ENCODE measurements at regions not wholly inside any gene's neighbourhood (a gene's known extent, or its start where the extent isn't known, plus 50 kb on each side); places are given as distances from the start of the nearest gene placed in this dataset.
"Not testable (repeated sequence)": the region's sequence is repeated elsewhere in the genome, so short reads cannot be mapped to it uniquely, and the experiment has no call there.

- DNase-seq: no peak
Observed at GRCh38 chr4:64715741-64716140, 306.5 kb upstream of the TECRL start.

GRCh38 chr4:64713256-64713840 is 304.1 kb upstream of the TECRL start:
- DNase-seq: peak; percentile 23

GRCh38 chr4:64712590-64712989 is 303.3 kb upstream of the TECRL start:
- DNase-seq: no peak

GRCh38 chr4:64705989-64706388 is 296.7 kb upstream of the TECRL start:
- DNase-seq: no peak

GRCh38 chr4:64698171-64698570 is 288.9 kb upstream of the TECRL start:
- no peak for DNase-seq

GRCh38 chr4:64682946-64683345 is 273.7 kb upstream of the TECRL start:
- DNase-seq: no peak

- DNase-seq: no peak
Observed at GRCh38 chr4:64682481-64682880, 273.2 kb upstream of the TECRL start.

- DNase-seq: not testable (repeated sequence)
Observed at GRCh38 chr4:64673121-64673520, 263.9 kb upstream of the TECRL start.

GRCh38 chr4:64670647-64671046 is 261.4 kb upstream of the TECRL start:
- DNase-seq: no peak

GRCh38 chr4:64643841-64644240 is 234.6 kb upstream of the TECRL start:
- DNase-seq: no peak

GRCh38 chr4:64642936-64643335 is 233.7 kb upstream of the TECRL start:
- no peak for DNase-seq

GRCh38 chr4:64640402-64640801 is 231.2 kb upstream of the TECRL start:
- DNase-seq: not testable (repeated sequence)

GRCh38 chr4:64625438-64625837 is 216.2 kb upstream of the TECRL start:
- no peak for DNase-seq

- DNase-seq: no peak
Observed at GRCh38 chr4:64617800-64618199, 208.6 kb upstream of the TECRL start.

- no peak for DNase-seq
Observed at GRCh38 chr4:64614276-64614675, 205.0 kb upstream of the TECRL start.

- DNase-seq: no peak
Observed at GRCh38 chr4:64613046-64613445, 203.8 kb upstream of the TECRL start.

GRCh38 chr4:64598066-64598465 is 188.8 kb upstream of the TECRL start:
- DNase-seq: no peak

GRCh38 chr4:64594723-64595122 is 185.5 kb upstream of the TECRL start:
- DNase-seq: no peak

GRCh38 chr4:64588507-64588906 is 179.3 kb upstream of the TECRL start:
- DNase-seq: no peak

GRCh38 chr4:64584981-64585557 is 175.8 kb upstream of the TECRL start:
- peak; percentile 37 for DNase-seq

GRCh38 chr4:64584125-64584524 is 174.9 kb upstream of the TECRL start:
- DNase-seq: no peak

- no peak for DNase-seq
Observed at GRCh38 chr4:64582492-64582891, 173.2 kb upstream of the TECRL start.

GRCh38 chr4:64581422-64581821 is 172.2 kb upstream of the TECRL start:
- DNase-seq: no peak

GRCh38 chr4:64564126-64564525 is 154.9 kb upstream of the TECRL start:
- DNase-seq: no peak

- DNase-seq: no peak
Observed at GRCh38 chr4:64559571-64559970, 150.3 kb upstream of the TECRL start.

Measured in activated CD4-positive, alpha-beta T cell treated with anti-CD3 and anti-CD28 coated beads, Interleukin-2, Interleukin-6, amounts not matched to agents 100 ng/mL and 50 ng/mL, durations not matched to agents 16 hours and 8 hours (primary cell).